PFSK-1 (cell line): ENCODE measurements at regions not wholly inside any gene's neighbourhood (a gene's known extent, or its start where the extent isn't known, plus 50 kb on each side); places are given as distances from the start of the nearest gene placed in this dataset.

Experiments
- FOXP2 ChIP-seq: optimal IDR thresholded peaks from 2 replicates; pipeline ENCODE3; 2011; ENCODE audit warnings: borderline replicate concordance, control low read depth, inconsistent platforms; ENCODE audit not compliant: insufficient read depth; ENCODE audit errors: extremely low read length, extremely low read depth
- POLR2AphosphoS5 ChIP-seq: IDR thresholded peaks from 2 replicates; pipeline ENCODE4 v1.6.1; 2012; ENCODE audit warnings: low read depth, mild to moderate bottlenecking, control low read depth, low read length, moderate library complexity
- SIN3A ChIP-seq: IDR thresholded peaks from 2 replicates; pipeline ENCODE4 v1.6.1; 2012; ENCODE audit warnings: mild to moderate bottlenecking, low read length, moderate library complexity, borderline replicate concordance; ENCODE audit not compliant: insufficient read depth
- TAF1 ChIP-seq: IDR thresholded peaks from 2 replicates; pipeline ENCODE4 v1.6.1; 2012; ENCODE audit warnings: low read length, control low read depth, borderline replicate concordance; ENCODE audit not compliant: insufficient read depth
- TF ChIP-seq, protein P1 (sequence below), 2 experiments: IDR thresholded peaks; 2 replicates each; pipeline versions ENCODE4 v1.6.1 to v1.8.0; 2011 to 2012; ENCODE audit warnings: low read depth in 2 of 2, low read length in 2 of 2, control low read depth in 1 of 2, inconsistent platforms in 1 of 2, mild to moderate bottlenecking in 1 of 2, moderate library complexity in 1 of 2; ENCODE audit not compliant: insufficient read depth in 1 of 2

DNA sequence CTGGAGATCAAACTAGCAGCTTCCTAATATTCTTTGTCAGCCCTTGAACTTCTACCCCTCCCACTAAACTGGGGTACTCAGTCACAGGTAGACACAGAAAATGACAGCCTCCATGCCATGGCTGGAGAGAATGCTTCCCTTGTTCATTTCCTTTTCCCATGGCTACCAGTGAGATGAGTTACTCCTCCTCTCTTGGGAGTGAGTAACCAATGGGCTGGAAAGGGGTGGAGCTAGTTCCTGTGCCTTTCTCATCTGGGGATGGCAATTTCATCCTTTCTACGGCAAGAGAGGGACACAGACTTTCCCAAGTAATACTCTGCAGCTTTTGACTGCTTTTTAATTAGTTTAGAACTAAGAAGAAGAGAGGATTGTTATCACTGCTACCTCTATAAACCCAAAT, 1045.6 kb upstream of the WWC1 start:
- no peak for TF ChIP-seq SIN3A

- TF ChIP-seq TAF1: no peak
- TF ChIP-seq FOXP2: no peak
- TF ChIP-seq POLR2AphosphoS5: no peak
- TF ChIP-seq, protein P1, sequence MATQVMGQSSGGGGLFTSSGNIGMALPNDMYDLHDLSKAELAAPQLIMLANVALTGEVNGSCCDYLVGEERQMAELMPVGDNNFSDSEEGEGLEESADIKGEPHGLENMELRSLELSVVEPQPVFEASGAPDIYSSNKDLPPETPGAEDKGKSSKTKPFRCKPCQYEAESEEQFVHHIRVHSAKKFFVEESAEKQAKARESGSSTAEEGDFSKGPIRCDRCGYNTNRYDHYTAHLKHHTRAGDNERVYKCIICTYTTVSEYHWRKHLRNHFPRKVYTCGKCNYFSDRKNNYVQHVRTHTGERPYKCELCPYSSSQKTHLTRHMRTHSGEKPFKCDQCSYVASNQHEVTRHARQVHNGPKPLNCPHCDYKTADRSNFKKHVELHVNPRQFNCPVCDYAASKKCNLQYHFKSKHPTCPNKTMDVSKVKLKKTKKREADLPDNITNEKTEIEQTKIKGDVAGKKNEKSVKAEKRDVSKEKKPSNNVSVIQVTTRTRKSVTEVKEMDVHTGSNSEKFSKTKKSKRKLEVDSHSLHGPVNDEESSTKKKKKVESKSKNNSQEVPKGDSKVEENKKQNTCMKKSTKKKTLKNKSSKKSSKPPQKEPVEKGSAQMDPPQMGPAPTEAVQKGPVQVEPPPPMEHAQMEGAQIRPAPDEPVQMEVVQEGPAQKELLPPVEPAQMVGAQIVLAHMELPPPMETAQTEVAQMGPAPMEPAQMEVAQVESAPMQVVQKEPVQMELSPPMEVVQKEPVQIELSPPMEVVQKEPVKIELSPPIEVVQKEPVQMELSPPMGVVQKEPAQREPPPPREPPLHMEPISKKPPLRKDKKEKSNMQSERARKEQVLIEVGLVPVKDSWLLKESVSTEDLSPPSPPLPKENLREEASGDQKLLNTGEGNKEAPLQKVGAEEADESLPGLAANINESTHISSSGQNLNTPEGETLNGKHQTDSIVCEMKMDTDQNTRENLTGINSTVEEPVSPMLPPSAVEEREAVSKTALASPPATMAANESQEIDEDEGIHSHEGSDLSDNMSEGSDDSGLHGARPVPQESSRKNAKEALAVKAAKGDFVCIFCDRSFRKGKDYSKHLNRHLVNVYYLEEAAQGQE (IDR thresholded peaks at IDR 0.05; ENCODE audit: insufficient read depth in 1 of 2, low read depth in 2 of 2, low read length in 2 of 2): no peak
- TF ChIP-seq SIN3A: no peak
Observed at GRCh38 chr5:167247816-167248215, 1043.6 kb upstream of the WWC1 start.

DNA sequence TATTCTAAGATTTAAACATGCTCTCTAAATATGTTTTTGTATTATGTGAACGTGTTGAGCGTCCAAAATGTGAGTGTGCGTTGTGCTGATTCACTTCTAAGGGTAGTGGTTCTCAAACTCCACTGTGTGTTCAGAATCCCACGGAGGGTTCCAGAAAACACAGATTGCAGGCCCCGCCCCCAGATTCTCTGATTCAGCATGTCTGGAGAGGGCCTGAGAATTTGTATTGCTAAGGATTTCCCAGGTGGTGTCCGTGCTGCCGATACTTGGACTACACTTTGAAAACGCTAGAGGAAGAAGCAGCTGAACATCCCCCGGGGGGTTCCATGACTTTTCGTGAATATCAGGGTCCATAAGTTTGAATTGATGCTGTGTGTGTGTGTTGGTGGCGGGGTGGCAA, 1043.2 kb upstream of the WWC1 start:
- TF ChIP-seq, protein P1 (IDR thresholded peaks at IDR 0.05; ENCODE audit: insufficient read depth in 1 of 2, low read depth in 2 of 2, low read length in 2 of 2): no peak
- TF ChIP-seq SIN3A (no peak), FOXP2 (no peak), TAF1 (no peak), POLR2AphosphoS5 (no peak)

GRCh38 chr5:167250996-167251395, 1040.4 kb upstream of the WWC1 start:
- no peak for TF ChIP-seq TAF1
- no peak for TF ChIP-seq POLR2AphosphoS5
- TF ChIP-seq FOXP2: no peak
- no peak for TF ChIP-seq SIN3A
- TF ChIP-seq, protein P1 (IDR thresholded peaks at IDR 0.05; ENCODE audit: insufficient read depth in 1 of 2, low read depth in 2 of 2, low read length in 2 of 2): no peak

DNA sequence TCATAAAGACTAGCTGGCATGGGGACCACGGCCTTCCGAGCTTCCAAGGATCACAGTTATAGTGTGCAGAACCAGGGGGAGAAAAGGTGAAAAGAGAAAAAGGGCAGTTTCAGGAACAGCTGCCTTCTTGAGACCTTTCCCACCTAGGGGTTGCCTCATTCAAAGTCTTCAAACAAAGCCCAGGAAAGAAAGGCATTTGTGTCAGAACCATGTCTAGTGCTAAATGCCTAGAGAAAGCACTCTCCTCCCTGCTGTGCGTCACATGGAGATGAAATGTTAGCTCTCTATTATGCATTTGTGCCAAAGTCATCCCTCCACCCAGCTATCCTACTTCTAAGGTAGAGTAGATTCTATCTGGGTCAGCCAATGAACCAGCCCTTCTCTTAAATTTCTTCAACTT, 1037.3 kb upstream of the WWC1 start:
- TF ChIP-seq TAF1 (no peak), FOXP2 (no peak), SIN3A (no peak), POLR2AphosphoS5 (no peak)
- TF ChIP-seq, protein P1 (IDR thresholded peaks at IDR 0.05; ENCODE audit: insufficient read depth in 1 of 2, low read depth in 2 of 2, low read length in 2 of 2): no peak

DNA sequence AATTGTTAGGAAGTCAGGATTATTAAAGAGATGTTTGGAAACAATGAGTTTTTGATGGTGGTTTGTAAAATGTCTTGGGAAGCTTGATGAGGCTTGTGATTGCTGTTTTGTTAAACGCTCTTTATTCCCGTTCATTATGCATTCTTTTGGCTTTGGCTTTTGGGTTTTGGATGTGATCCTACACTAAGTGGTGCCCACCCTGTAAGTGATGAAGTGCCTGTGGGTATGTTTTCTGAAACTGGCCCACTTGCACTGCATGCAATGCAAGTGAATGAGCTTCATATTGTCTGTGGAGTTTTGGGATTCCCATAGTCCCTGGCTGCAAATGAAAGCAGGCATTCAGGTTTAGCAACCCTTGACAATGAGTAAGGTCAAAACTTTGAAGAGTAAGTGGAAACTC, 1035.5 kb upstream of the WWC1 start:
- TF ChIP-seq, protein P1 (IDR thresholded peaks at IDR 0.05; ENCODE audit: insufficient read depth in 1 of 2, low read depth in 2 of 2, low read length in 2 of 2): no peak
- TF ChIP-seq POLR2AphosphoS5: no peak
- no peak for TF ChIP-seq TAF1
- no peak for TF ChIP-seq SIN3A
- TF ChIP-seq FOXP2: no peak
